Right cardiac atrium (tissue), 5 donors: ENCODE measurements at regions not wholly inside any gene's neighbourhood (a gene's known extent, or its start where the extent isn't known, plus 50 kb on each side); places are given as distances from the start of the nearest gene placed in this dataset.
A peak's percentile ranks its signal among the peaks of the same experiment; 100 is the strongest.

ENCODE experiments used
- ATAC-seq, 2 donors: fragments of 200-7000 bp; cut with Tn5 transposase; one replicate each; pipeline versions ENCODE4 v1.8.0 to v1.9.1; 2020; ENCODE audit warnings: moderate library complexity in 2 of 2, mild to moderate bottlenecking in 1 of 2
- DNase-seq, 3 donors: peaks; one replicate each; pipeline ENCODE4 v3.0.0-alpha.2; 2020
- H3K27ac ChIP-seq: one replicate; pipeline ENCODE4 v1.5.1; 2013; ENCODE audit warnings: mild to moderate bottlenecking, low read length, control low read depth, moderate library complexity
- H3K27me3 ChIP-seq: one replicate; pipeline ENCODE4 v1.6.1; 2013; ENCODE audit not compliant: control insufficient read depth, insufficient read depth
- H3K4me1 ChIP-seq: one replicate; pipeline ENCODE4 v1.6.1; 2013; ENCODE audit warnings: low read length; ENCODE audit not compliant: control insufficient read depth, insufficient read depth
- H3K4me3 ChIP-seq: one replicate; pipeline ENCODE4 v1.5.1; 2013; ENCODE audit warnings: low read length, control low read depth
- H3K9me3 ChIP-seq: one replicate; pipeline ENCODE4 v1.6.1; 2013; ENCODE audit warnings: low read length; ENCODE audit not compliant: control insufficient read depth
- WGBS: extraction: QIAGEN DNeasy Blood & Tissue Kit; methylation state at CpG from one replicate; pipeline ENCODE4 v1.1.7; 2013; 5-methylcytosine and 5-hydroxymethylcytosine counted together
- intact Hi-C, 4 donors: fragments of 100-400 bp; cut with DNase I; formaldehyde crosslinking; loops; one replicate each; pipeline versions ENCODE4 v1.11.0 to v1.14.0; 2022 to 2023
- donor health status: healthy with polysubstance abuse.
- donor health status: DM: no; HTN: yes; CAD: no.
- donor health status: DM: no; HTN: no; CAD: no.
- donor health status: DM: no; HTN: yes; CAD: no; lungs with severe emphysema.
- donor health status: DM: yes; HTN: yes; CAD: no.

DNA sequence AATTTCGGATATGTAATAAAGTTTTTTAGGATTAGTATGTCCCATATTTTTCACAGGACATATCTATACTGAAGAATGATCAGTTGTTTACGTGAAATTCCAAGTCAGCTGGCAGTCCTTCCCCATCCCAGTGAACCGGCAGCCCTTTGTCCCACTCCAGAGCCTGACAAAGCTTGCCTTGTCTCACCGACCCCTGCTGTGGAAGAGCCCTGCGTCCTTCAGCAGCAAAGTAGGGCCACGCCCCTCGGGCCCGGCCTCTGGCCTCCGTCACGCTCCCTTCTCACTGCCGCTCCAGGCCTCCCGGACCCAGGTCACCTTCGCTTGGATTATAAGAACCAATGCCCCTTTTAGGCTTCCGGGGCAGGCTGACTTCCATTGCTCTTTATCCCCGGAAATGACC, 89.8 kb upstream of the TGIF1 start:
- Histone ChIP-seq H3K27me3 (no peaks in the 10 kb centered on the region), H3K4me3 (no peak overlapping the region), H3K27ac (no peak overlapping the region), H3K9me3 (no peaks in the 10 kb centered on the region), H3K4me1 (no peaks in the 10 kb centered on the region)
- intact Hi-C loops = no loop called here
- DNase-seq (no peak), ATAC-seq (peak in 1 of 2 donors; percentile 40)
- WGBS = 81% methylated on average over 15 of the region's 15 CpGs

DNA sequence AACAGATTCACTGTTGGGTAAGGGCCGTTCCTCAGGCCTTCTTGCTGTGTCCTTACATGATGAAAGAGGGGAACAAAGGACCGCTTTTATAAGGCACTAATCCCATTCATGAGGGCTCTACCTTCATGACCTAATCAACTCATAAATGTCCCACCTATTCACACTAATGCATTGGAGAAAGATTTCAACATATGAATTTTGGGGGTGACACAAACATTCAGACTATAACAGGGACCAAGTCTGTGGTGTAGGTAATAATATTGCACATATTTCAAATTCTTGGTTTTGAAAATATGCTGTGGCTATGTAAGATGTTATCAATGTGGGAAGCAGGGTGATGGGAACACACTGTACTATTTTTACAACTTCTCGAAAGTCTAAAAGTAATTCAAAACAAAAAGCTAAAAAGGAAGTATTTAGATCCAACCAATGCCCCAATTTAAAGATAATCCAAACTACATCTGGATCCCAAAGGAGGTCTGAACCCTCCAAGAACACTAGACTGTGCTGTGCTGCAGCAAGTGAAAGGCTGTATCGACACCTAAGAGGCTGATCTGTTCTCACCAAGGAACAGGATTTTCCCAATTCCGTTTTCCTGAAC, 82.4 kb upstream of the TGIF1 start:
- no peaks in the 10 kb centered on the region for H3K27me3 ChIP-seq
- ATAC-seq = no peak
- WGBS = 73% methylated on average over 5 of the region's 5 CpGs

DNA sequence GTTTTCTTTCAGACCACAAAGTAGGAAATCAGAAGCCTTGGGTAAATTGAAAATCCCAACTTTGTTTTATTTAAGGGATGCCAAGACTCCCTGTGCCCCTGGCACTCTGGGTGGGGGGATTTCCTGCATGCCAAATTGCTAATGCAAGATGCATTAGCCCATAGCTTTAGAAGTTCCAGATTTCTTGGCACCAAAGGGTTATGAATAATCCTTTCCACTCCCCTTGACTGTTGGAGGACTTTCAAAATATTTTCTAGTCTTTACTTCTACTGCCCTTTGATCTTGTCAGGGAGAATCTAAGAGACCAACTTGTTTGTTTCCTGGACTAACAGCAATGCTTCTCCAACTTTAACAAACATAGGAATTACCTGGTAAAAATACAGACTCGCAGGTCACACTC, 81.8 kb upstream of the TGIF1 start:
- DNase-seq (no peak), ATAC-seq (no peak)
- H3K27me3 ChIP-seq = no peaks in the 10 kb centered on the region
- no peak overlapping the region for H3K4me3 ChIP-seq
- H3K4me1 ChIP-seq = no peaks in the 10 kb centered on the region
- 89% methylated on average over 1 of the region's 1 CpG for WGBS
- H3K27ac ChIP-seq = no peak overlapping the region
- peaks cover 2% of the 10 kb centered on the region for H3K9me3 ChIP-seq
- intact Hi-C loops = no loop called here

More for the DNA sequence above, 82.4 kb upstream of the TGIF1 start:
- no peak for DNase-seq
- intact Hi-C loops = no loop called here
- Histone ChIP-seq H3K27ac (no peak overlapping the region), H3K4me3 (no peak overlapping the region), H3K4me1 (no peaks in the 10 kb centered on the region), H3K9me3 (peaks cover 2% of the 10 kb centered on the region)

DNA sequence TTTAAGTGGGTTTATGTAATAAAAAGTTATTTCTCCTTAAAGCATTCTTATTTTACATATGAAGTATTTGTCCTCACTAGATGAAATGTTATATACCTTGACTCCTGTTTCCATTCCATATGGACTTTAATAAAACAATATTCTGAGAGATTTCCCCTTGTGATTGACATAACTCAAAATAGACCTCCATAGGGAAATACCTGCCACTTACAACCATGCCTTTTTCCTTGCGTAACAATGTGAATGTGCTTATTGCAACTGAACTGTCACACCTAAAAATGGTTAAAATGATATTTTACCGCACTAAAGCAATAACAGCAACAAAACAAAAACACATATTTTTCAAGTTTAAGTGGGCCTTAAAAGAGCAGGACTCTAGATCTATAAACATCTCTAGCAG, 70.3 kb upstream of the TGIF1 start:
- Histone ChIP-seq H3K27me3 (no peaks in the 10 kb centered on the region), H3K27ac (no peak overlapping the region), H3K4me1 (no peaks in the 10 kb centered on the region), H3K4me3 (no peak overlapping the region), H3K9me3 (no peaks in the 10 kb centered on the region)
- intact Hi-C loops = loop anchor here in 1 of 4 donors (10.0 kb wide), 1 partner anchor 55 kb away; no protein-coding TSS in a partner anchor
- DNase-seq (no peak), ATAC-seq (no peak)
- WGBS = 86% methylated on average over 2 of the region's 2 CpGs

DNA sequence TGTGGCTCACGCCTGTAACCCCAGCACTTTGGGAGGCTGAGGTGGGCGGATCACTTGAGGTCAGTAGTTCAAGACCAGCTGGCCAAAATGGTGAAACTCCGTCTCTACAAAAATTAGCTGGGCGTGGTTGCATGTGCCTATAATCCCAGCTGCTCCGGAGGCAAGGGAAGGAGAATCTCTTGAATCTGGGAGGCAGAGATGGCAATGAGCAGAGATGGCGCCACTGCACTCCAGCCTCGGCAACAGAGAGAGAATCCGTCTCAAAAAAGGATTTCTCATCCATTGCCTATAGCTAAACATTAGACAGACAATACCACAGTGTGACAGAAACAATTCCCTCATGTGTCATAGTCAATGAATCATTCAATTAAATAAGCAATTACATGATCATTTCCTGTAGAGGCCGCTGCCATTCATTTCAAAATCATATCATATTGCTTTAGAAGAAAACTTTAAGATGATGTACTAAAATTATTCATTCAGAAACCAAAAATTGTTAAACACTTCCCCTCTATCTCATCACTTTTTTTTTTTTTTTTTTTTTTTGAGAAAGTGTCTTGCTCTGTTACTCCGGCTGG, 69.5 kb upstream of the TGIF1 start:
- Histone ChIP-seq H3K4me1 (no peaks in the 10 kb centered on the region), H3K27me3 (no peaks in the 10 kb centered on the region), H3K4me3 (no peak overlapping the region), H3K27ac (no peak overlapping the region), H3K9me3 (no peaks in the 10 kb centered on the region)
- ATAC-seq (no peak), DNase-seq (no peak)
- WGBS = 60% methylated on average over 10 of the region's 10 CpGs
- intact Hi-C loops = loop anchor here in 1 of 4 donors (10.0 kb wide), 1 partner anchor 54 kb away; no protein-coding TSS in a partner anchor

DNA sequence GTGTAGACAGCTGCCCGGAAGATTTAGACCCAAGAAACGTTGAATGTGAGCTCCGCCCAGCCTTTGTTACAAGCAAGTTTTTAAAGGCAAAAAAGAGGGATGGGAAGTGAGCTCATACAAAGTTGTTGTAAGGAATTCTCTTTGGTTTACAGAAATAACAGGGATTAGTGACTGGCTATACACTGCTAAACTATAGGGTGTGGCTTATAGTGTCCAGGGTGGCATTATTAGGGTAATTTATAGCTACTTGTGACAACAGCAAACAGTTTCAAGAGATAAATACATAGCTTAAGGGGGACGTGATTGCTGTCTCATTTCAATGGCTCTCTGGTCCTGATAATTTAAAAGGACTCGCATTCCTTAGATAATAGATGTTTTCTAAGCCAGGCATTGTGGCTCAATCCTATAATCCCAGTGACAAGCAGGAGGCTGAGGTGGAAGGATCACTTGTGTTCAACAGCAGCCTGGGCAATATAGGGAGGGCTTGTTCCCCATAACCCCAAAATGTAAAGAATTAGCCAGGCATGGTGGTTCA, 66.5 kb upstream of the TGIF1 start:
- Histone ChIP-seq H3K27ac (no peak overlapping the region), H3K4me1 (no peaks in the 10 kb centered on the region), H3K4me3 (no peak overlapping the region), H3K9me3 (no peaks in the 10 kb centered on the region), H3K27me3 (no peaks in the 10 kb centered on the region)
- WGBS = 40% methylated on average over 5 of the region's 5 CpGs
- DNase-seq (no peak), ATAC-seq (no peak)
- intact Hi-C loops = loop anchor here in 1 of 4 donors (10.0 kb wide), 1 partner anchor 51 kb away; no protein-coding TSS in a partner anchor

DNA sequence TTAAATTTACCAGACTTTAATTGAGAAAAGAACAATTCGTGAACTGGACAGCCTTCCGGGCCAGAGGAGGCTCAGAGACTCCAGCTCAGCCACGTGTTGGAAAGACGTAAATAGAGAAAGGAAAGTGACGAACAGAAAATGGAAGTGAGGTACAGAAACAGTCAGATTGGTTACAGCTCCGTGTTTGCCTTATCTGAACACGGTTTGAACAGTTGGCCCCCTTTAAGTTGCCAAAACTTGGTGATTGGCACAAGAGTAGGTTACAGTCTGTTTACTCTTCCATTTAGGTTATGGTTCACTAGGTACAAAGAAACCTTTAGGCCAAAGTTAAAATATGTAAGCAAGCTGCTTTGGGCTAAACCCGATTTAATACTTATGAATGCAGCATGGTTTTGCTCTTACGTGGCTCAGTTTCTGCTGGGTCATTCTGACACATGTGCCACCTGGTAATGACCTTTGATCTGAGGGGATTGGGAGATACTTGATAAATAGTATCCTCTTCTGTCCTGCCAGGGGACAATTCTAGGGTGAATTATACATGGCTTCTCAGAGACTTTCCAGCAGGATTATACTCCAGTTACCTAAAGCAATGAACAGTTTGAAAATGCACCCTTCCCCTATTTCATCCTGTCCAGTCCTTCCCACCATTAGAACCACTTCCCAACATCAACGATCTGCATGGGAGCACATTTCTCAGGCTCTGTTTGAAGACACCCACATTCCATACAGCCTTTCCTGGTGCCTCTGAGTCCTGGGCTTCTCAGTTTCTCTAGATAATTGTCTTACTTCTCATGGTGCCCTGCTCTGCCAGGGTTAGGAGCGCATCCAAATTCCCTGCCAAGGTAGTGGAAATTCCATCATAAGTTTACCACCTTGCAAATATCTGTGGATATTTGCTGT, 65.1 kb upstream of the TGIF1 start:
- WGBS = 87% methylated on average over 11 of the region's 11 CpGs
- ATAC-seq (no peak), DNase-seq (no peak)
- Histone ChIP-seq H3K4me3 (no peak overlapping the region), H3K4me1 (no peaks in the 10 kb centered on the region), H3K27me3 (no peaks in the 10 kb centered on the region), H3K9me3 (no peaks in the 10 kb centered on the region), H3K27ac (no peak overlapping the region)
- intact Hi-C loops = loop anchor here in 1 of 4 donors (10.0 kb wide), 1 partner anchor 50 kb away; no protein-coding TSS in a partner anchor

DNA sequence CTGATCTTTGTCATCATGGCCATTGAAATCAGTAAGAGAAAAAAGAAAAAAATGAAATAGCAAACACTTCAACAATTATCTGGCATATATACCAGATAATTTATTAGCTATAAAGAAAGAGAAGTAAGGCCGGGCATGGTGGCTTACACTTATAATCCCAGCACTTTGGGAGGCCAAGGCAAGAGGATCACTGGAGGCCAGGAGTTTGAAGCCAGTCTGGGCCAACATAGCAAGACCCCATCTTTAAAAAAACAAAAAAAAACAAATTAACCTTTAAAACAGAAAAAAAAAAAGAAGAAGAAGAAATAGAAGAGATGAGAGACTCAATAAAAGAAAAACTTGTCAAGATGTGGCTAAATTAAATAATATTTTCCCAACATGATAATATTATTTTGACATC, 61.6 kb upstream of the TGIF1 start:
- no peaks in the 10 kb centered on the region for H3K4me1 ChIP-seq
- WGBS = 98% methylated on average over 1 of the region's 1 CpG
- no peaks in the 10 kb centered on the region for H3K27me3 ChIP-seq
- H3K4me3 ChIP-seq = no peak overlapping the region
- intact Hi-C loops = loop anchor here in 1 of 4 donors (10.0 kb wide), 1 partner anchor 46 kb away; no protein-coding TSS in a partner anchor
- ATAC-seq = no peak
- H3K27ac ChIP-seq = no peak overlapping the region
- DNase-seq = no peak
- H3K9me3 ChIP-seq = peaks cover 5% of the 10 kb centered on the region

DNA sequence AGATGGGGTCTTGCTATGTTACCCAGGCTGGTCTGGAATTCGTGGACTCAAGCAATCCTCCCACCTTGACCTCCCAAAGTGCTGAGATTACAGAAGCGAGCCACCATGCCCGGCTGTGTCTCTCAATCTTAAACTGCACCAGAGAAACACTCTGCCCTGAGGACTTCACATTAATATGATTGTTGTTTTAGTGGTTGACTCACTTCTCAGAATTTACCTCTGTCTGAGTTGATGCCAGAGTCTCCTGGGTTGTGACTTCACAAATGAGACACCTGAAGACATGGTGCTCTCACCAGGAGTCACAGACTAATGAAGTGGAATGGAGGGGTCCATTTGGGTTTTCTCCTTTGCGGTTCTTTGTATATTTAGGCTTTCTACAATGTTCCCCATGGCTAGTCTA, 61.0 kb upstream of the TGIF1 start:
- DNase-seq (no peak), ATAC-seq (no peak)
- no peak overlapping the region for H3K4me3 ChIP-seq
- no peaks in the 10 kb centered on the region for H3K4me1 ChIP-seq
- H3K27me3 ChIP-seq = no peaks in the 10 kb centered on the region
- WGBS = 71% methylated on average over 4 of the region's 4 CpGs
- intact Hi-C loops = loop anchor here in 1 of 4 donors (10.0 kb wide), 1 partner anchor 46 kb away; no protein-coding TSS in a partner anchor
- peaks cover 5% of the 10 kb centered on the region for H3K9me3 ChIP-seq
- H3K27ac ChIP-seq = no peak overlapping the region

DNA sequence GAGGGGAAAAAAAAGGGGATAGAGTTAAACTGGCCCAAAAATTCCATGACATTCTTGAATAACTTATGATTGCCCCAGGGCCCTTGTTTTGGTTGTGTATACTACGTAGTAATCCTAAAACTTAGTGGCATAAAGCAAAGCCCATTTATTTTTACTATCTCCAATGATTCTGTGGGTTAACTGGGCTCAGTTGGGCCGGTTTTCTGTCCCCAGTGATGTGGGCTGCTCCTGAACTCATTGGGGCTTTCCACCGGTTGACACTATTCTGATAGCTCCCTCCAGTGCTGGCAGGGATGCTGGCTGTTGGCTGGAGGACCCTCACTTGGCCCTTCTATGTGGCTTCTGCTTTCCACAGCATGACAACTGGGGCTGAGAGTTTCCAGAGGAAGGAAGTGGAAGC, 60.0 kb upstream of the TGIF1 start:
- ATAC-seq (no peak), DNase-seq (no peak)
- intact Hi-C loops = loop anchor here in 1 of 4 donors (10.0 kb wide), 1 partner anchor 45 kb away; no protein-coding TSS in a partner anchor
- Histone ChIP-seq H3K27ac (no peak overlapping the region), H3K4me3 (no peak overlapping the region), H3K4me1 (no peaks in the 10 kb centered on the region), H3K9me3 (peaks cover 7% of the 10 kb centered on the region), H3K27me3 (no peaks in the 10 kb centered on the region)
- 82% methylated on average over 3 of the region's 3 CpGs for WGBS
